CD14-positive monocyte (primary cell): ENCODE measurements at regions not wholly inside any gene's neighbourhood (a gene's known extent, or its start where the extent isn't known, plus 50 kb on each side); places are given as distances from the start of the nearest gene placed in this dataset.

Source experiments
- DNase-seq, 3 donors: peaks; one replicate each; pipeline ENCODE4 v3.0.0-alpha.2; 2011 to 2022
- H2AFZ ChIP-seq: 2 replicates; pipeline ENCODE4 v1.6.0; 2012; ENCODE audit warnings: mild to moderate bottlenecking, low read depth, low read length, inconsistent platforms; ENCODE audit not compliant: insufficient read depth, poor library complexity, severe bottlenecking
- H3K27ac ChIP-seq, 2 donors: 1 replicate in 1 of 2; 2 replicates in 1 of 2; pipeline ENCODE4 v1.5.1; 2012 to 2013; ENCODE audit warnings: low read length in 2 of 2, control low read depth in 1 of 2, inconsistent platforms in 1 of 2, low read depth in 1 of 2, mild to moderate bottlenecking in 1 of 2
- H3K27me3 ChIP-seq, 2 donors: one replicate each; pipeline versions ENCODE4 v1.6.0 to v1.6.1; 2011 to 2013; ENCODE audit warnings: low read length in 2 of 2; ENCODE audit not compliant: control insufficient read depth in 2 of 2, insufficient read depth in 2 of 2
- H3K36me3 ChIP-seq, 2 donors: replicated peaks in 1 of 2; 1 replicate in 1 of 2; 2 replicates in 1 of 2; pipeline versions ENCODE4 v1.5.1 to v1.6.1; 2012 to 2013; ENCODE audit warnings: low read length in 2 of 2, control low read depth in 1 of 2, inconsistent platforms in 1 of 2, mild to moderate bottlenecking in 1 of 2; ENCODE audit not compliant: insufficient read depth in 2 of 2, control insufficient read depth in 1 of 2
- H3K4me1 ChIP-seq, 2 donors: 1 replicate in 1 of 2; 2 replicates in 1 of 2; pipeline versions ENCODE4 v1.5.1 to v1.6.1; 2012 to 2013; ENCODE audit warnings: low read length in 2 of 2, control low read depth in 1 of 2, inconsistent platforms in 1 of 2, mild to moderate bottlenecking in 1 of 2, moderate library complexity in 1 of 2; ENCODE audit not compliant: insufficient read depth in 2 of 2, control insufficient read depth in 1 of 2
- H3K4me2 ChIP-seq: replicated peaks from 2 replicates; pipeline ENCODE3; 2012; ENCODE audit warnings: low read length, moderate library complexity, mild to moderate bottlenecking; ENCODE audit not compliant: poor library complexity, severe bottlenecking; ENCODE audit errors: extremely low read depth
- H3K4me3 ChIP-seq, 3 experiments: fragments of 200-600 bp in 1 of 3; sonication (generic) in 1 of 3; replicated peaks in 1 of 3; 1 replicate in 2 of 3; 2 replicates in 1 of 3; pipeline ENCODE4 v1.5.1; 2011 to 2013; ENCODE audit warnings: low read length in 3 of 3, mild to moderate bottlenecking in 3 of 3, control low read depth in 2 of 3, low read depth in 2 of 3, inconsistent platforms in 1 of 3, moderate library complexity in 1 of 3
- H3K79me2 ChIP-seq: 2 replicates; pipeline ENCODE4 v1.6.0; 2012; ENCODE audit warnings: mild to moderate bottlenecking, control low read depth, inconsistent platforms, low read length, moderate library complexity; ENCODE audit not compliant: insufficient read depth
- H3K9ac ChIP-seq: 2 replicates; pipeline ENCODE4 v1.6.0; 2017; ENCODE audit warnings: low read length, mild to moderate bottlenecking; ENCODE audit not compliant: insufficient read depth, poor library complexity, severe bottlenecking
- H3K9me3 ChIP-seq, 2 donors: replicated peaks in 1 of 2; 1 replicate in 1 of 2; 2 replicates in 1 of 2; pipeline versions ENCODE4 v1.5.1 to v1.6.1; 2012 to 2013; ENCODE audit warnings: low read length in 2 of 2, control low read depth in 1 of 2; ENCODE audit not compliant: control insufficient read depth in 1 of 2, insufficient read depth in 1 of 2
- H4K20me1 ChIP-seq: 2 replicates; pipeline ENCODE4 v1.6.0; 2012; ENCODE audit warnings: mild to moderate bottlenecking, low read length, control low read depth, moderate library complexity; ENCODE audit not compliant: insufficient read depth
- H3K27ac Mint-ChIP-seq, 7 donors: one replicate each; pipeline ENCODE4 v1.8.0; 2020; ENCODE audit warnings: mild to moderate bottlenecking in 7 of 7, mixed read lengths in 7 of 7, moderate library complexity in 6 of 7, inconsistent platforms in 2 of 7
- H3K27me3 Mint-ChIP-seq, 3 donors: one replicate each; pipeline ENCODE4 v1.8.0; 2021 to 2022; ENCODE audit warnings: low read depth in 3 of 3, mild to moderate bottlenecking in 3 of 3, mixed read lengths in 3 of 3, moderate library complexity in 3 of 3, inconsistent platforms in 1 of 3
- H3K36me3 Mint-ChIP-seq, 2 donors: one replicate each; pipeline ENCODE4 v1.8.0; 2020; ENCODE audit warnings: mixed read lengths in 2 of 2, inconsistent platforms in 1 of 2, mild to moderate bottlenecking in 1 of 2
- H3K4me1 Mint-ChIP-seq: one replicate; pipeline ENCODE4 v1.8.0; 2020; ENCODE audit warnings: mild to moderate bottlenecking, mixed read lengths
- H3K4me3 Mint-ChIP-seq, 2 donors: one replicate each; pipeline ENCODE4 v1.8.0; 2020; ENCODE audit warnings: mild to moderate bottlenecking in 2 of 2, mixed read lengths in 2 of 2, moderate library complexity in 1 of 2
- H3K9me3 Mint-ChIP-seq, 7 donors: one replicate each; pipeline ENCODE4 v1.8.0; 2020 to 2022; ENCODE audit warnings: mixed read lengths in 7 of 7, mild to moderate bottlenecking in 6 of 7, moderate library complexity in 6 of 7, inconsistent platforms in 2 of 7
- WGBS: methylation state at CpG from one replicate; pipeline ENCODE4 v1.1.5; 2013; ENCODE audit warnings: missing lambda C conversion rate; ENCODE audit not compliant: insufficient coverage; 5-methylcytosine and 5-hydroxymethylcytosine counted together
- intact Hi-C, 2 donors: fragments of 100-400 bp; cut with micrococcal nuclease; formaldehyde crosslinking; loops; one replicate each; pipeline versions ENCODE4 v1.15.0 to v1.15.1; 2023
- TF ChIP-seq, protein P1 (sequence below): fragments of 200-600 bp; IDR thresholded peaks from one replicate; pipeline ENCODE4 v1.8.0; 2022; ENCODE audit warnings: antibody characterized with exemption, mild to moderate bottlenecking

DNA sequence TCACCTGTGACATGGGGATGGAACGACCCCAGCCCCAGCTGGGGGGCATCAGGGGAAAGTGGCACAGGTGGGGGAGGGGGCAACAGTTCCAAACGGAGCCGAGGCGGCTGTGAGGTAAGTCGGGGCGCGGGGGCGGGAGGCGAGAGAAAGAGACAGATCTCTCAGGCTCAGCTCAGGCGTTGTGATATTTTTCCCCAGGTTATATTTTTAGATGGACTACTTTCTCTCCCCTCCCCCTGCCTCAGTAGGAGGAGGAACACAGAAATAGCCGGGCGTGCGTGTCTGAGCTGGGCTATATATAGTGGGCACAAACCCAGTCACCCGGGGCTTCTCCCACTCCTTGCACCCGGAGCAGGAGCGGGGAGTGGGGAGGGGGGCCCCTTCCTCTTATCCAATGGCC is 91.0 kb upstream of the LINGO1 start:
- TF ChIP-seq, protein P1, sequence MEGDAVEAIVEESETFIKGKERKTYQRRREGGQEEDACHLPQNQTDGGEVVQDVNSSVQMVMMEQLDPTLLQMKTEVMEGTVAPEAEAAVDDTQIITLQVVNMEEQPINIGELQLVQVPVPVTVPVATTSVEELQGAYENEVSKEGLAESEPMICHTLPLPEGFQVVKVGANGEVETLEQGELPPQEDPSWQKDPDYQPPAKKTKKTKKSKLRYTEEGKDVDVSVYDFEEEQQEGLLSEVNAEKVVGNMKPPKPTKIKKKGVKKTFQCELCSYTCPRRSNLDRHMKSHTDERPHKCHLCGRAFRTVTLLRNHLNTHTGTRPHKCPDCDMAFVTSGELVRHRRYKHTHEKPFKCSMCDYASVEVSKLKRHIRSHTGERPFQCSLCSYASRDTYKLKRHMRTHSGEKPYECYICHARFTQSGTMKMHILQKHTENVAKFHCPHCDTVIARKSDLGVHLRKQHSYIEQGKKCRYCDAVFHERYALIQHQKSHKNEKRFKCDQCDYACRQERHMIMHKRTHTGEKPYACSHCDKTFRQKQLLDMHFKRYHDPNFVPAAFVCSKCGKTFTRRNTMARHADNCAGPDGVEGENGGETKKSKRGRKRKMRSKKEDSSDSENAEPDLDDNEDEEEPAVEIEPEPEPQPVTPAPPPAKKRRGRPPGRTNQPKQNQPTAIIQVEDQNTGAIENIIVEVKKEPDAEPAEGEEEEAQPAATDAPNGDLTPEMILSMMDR: no peak
- DNase-seq: no peak
- H3K27ac ChIP-seq: no peak overlapping the region
- intact Hi-C loops: no loop called here
- H3K27ac Mint-ChIP-seq: peak overlapping the region in 1 of 7 donors; percentile 31
- H3K36me3 Mint-ChIP-seq: no peaks in the 10 kb centered on the region
- no peak overlapping the region for H3K4me3 Mint-ChIP-seq
- H2AFZ ChIP-seq: no peak overlapping the region
- H3K27me3 ChIP-seq: no peaks in the 10 kb centered on the region
- 87% methylated on average over 3 of the region's 16 CpGs for WGBS
- peaks cover 4 to 9% (median 4%) of the 10 kb centered on the region in 3 donors for H3K27me3 Mint-ChIP-seq
- no peaks in the 10 kb centered on the region for H4K20me1 ChIP-seq
- no peaks in the 10 kb centered on the region for H3K36me3 ChIP-seq
- H3K4me3 ChIP-seq: no peak overlapping the region
- no peaks in the 10 kb centered on the region for H3K4me1 Mint-ChIP-seq
- no peaks in the 10 kb centered on the region for H3K79me2 ChIP-seq
- H3K4me2 ChIP-seq: no peak overlapping the region
- H3K4me1 ChIP-seq: no peaks in the 10 kb centered on the region
- no peaks in the 10 kb centered on the region for H3K9me3 Mint-ChIP-seq
- H3K9me3 ChIP-seq: no peaks in the 10 kb centered on the region
- no peak overlapping the region for H3K9ac ChIP-seq

DNA sequence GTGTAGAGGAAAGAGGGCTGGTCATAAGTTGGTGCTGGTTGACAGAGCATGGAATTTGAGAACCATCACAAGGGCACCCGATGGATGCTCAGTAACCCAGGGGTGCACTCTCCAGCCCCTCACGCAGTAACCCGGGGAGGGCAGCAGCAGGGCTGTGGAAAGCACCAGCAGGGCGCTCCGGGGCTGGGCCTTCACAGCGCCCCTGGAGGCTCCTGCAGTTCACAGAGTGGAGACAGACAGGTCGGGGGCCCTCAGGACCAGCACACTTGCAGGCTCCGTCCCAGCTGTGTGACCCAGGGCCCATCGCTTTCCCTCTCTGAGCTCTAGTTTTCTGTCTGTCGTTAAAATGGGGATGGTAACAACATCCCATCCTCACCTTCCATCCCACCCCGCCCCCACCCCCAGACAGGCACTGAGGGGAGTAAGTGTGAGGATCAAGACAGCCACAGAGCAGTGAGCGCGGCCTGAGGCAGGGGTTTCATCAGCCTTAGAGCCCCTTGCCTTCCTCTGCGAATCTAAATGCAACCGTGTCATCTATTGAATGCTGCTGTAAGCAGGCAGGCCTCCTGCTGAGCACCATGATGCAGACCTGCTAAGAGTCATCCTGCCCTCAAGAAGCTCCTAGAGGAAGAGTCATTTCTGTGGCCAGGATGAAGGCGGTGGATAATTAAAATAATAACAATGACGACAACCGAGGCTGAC is 90.2 kb upstream of the LINGO1 start:
- no peak overlapping the region for H3K27ac Mint-ChIP-seq
- DNase-seq: no peak
- no peaks in the 10 kb centered on the region for H3K4me1 Mint-ChIP-seq
- no peaks in the 10 kb centered on the region for H4K20me1 ChIP-seq
- no peak overlapping the region for H3K4me2 ChIP-seq
- no peak overlapping the region for H3K27ac ChIP-seq
- H3K4me1 ChIP-seq: no peaks in the 10 kb centered on the region
- intact Hi-C loops: no loop called here
- no peaks in the 10 kb centered on the region for H3K79me2 ChIP-seq
- H3K4me3 Mint-ChIP-seq: no peak overlapping the region
- no peaks in the 10 kb centered on the region for H3K36me3 Mint-ChIP-seq
- no peak overlapping the region for H3K9ac ChIP-seq
- no peaks in the 10 kb centered on the region for H3K27me3 ChIP-seq
- no peaks in the 10 kb centered on the region for H3K9me3 Mint-ChIP-seq
- TF ChIP-seq, protein P1: no peak
- no peak overlapping the region for H3K4me3 ChIP-seq
- H3K27me3 Mint-ChIP-seq: peaks cover 4 to 9% (median 4%) of the 10 kb centered on the region in 3 donors
- no peak overlapping the region for H2AFZ ChIP-seq
- no peaks in the 10 kb centered on the region for H3K9me3 ChIP-seq
- H3K36me3 ChIP-seq: no peaks in the 10 kb centered on the region
- 75% methylated on average over 12 of the region's 18 CpGs for WGBS
